ENCODE measurements at regions not wholly inside any gene's neighbourhood (a gene's known extent, or its start where the extent isn't known, plus 50 kb on each side); places are given as distances from the start of the nearest gene placed in this dataset.
A peak's percentile ranks its signal among the peaks of the same experiment; 100 is the strongest.
"Not testable (repeated sequence)": the region's sequence is repeated elsewhere in the genome, so short reads cannot be mapped to it uniquely, and the experiment has no call there.

- DNase-seq (ENCODE audit: low read depth) = no peak
Observed at GRCh38 chr20:63145156-63145555, 70.8 kb downstream of the YTHDF1 start.

- DNase-seq (ENCODE audit: low read depth) = no peak
Observed at GRCh38 chr20:63142933-63143332, 73.0 kb downstream of the YTHDF1 start.

- DNase-seq (ENCODE audit: low read depth) = no peak
Observed at GRCh38 chr20:63141531-63141930, 74.4 kb downstream of the YTHDF1 start.

- no peak for DNase-seq (ENCODE audit: low read depth)
Observed at GRCh38 chr20:63140514-63141433, 75.2 kb downstream of the YTHDF1 start.

DNA sequence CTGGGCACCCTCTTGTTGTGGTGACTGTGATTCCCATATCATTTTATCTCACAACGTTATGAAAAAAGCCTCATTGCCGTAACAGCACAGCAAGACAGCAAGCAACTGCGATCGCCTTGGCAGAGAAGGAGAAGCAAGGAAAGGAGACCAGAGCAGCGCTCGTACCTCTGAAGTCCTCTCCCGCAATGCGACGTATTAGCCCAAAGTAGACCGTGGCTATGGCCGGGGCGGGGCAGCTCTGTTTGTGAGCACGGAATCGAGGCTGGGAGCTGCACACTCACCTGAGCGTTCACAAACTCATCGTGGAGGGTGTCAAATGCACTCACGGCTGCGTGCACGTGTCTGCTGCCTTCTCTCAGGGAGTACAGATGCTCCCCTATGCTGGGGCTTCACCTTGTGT is 76.1 kb downstream of the YTHDF1 start:
- no peak for DNase-seq (ENCODE audit: low read depth)

GRCh38 chr20:63139356-63139755 is 76.6 kb downstream of the YTHDF1 start:
- DNase-seq (ENCODE audit: low read depth) = no peak

DNA sequence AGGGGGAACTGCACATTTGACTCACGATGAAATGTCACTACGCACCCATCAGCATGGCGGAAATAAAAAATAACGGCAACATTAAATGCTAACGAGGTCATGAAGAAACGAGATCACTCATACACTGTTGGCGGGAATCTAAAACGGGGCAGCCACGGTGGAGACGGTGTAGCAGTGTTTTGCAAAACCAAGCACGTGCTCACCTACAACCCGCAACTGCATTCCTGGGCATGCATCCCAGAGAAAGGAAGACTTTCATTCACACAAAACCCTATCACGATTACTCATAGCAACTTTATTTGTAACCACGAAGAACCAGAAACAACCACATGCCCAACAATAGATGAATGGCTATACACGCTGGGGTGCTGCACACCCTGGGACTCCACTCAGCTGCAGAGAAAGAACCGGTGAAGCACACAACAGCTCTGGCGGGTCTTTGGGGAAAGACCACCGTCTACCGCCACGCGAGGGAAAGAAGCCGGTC is 77.0 kb downstream of the YTHDF1 start:
- peak; percentile 65 for DNase-seq (ENCODE audit: low read depth)

- no peak for DNase-seq (ENCODE audit: low read depth)
Observed at GRCh38 chr20:63137851-63138415, 78.0 kb downstream of the YTHDF1 start.

- DNase-seq (ENCODE audit: low read depth) = no peak
Observed at GRCh38 chr20:63136296-63136695, 79.6 kb downstream of the YTHDF1 start.

GRCh38 chr20:63135411-63135810 is 80.5 kb downstream of the YTHDF1 start:
- no peak for DNase-seq (ENCODE audit: low read depth)

DNA sequence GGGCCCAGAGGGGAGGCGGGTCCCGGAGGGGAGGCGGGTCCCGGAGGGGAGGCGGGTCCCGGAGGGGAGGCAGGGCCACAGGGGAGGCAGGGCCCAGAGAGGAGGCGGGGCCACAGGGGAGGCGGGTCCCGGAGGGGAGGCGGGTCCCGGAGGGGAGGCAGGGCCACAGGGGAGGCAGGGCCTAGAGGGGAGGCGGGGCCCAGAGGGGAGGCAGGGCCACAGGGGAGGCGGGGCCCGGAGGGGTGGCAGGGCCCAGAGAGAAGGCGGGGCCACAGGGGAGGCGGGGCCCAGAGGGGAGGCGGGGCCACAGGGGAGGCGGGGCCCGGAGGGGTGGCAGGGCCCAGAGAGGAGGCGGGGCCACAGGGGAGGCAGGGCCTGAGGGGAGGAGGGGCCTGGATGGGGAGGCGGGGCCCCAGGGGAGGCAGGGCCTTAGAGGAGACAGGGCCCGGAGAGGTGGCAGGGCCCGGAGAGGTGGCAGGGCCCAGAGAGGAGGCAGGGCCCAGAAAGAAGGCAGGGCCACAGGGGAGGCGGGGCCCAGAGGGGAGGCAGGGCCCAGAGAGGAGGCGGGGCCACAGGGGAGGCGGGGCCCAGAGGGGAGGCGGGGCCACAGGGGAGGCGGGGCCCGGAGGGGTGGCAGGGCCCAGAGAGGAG is 81.1 kb downstream of the YTHDF1 start:
- DNase-seq (ENCODE audit: low read depth) = not testable (repeated sequence)

DNA sequence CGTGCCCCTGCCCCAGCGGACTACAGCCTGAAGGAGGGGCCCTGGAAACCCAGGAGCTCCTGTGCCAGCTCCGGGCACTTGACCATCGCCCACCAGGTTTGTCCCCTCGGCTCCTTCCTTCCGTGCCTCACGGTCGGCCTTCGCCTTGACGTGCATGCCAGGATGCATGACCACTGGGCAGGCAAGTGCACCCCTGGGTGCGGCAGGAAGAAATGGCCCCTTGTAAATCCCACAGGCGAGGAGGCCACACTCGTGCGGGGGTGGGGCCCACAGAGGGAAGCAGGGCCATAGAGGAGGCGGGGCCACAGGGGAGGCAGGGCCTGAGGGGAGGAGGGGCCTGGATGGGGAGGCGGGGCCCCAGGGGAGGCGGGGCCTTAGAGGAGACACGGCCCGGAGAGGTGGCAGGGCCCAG is 81.7 kb downstream of the YTHDF1 start:
- DNase-seq (ENCODE audit: low read depth) = no peak

DNA sequence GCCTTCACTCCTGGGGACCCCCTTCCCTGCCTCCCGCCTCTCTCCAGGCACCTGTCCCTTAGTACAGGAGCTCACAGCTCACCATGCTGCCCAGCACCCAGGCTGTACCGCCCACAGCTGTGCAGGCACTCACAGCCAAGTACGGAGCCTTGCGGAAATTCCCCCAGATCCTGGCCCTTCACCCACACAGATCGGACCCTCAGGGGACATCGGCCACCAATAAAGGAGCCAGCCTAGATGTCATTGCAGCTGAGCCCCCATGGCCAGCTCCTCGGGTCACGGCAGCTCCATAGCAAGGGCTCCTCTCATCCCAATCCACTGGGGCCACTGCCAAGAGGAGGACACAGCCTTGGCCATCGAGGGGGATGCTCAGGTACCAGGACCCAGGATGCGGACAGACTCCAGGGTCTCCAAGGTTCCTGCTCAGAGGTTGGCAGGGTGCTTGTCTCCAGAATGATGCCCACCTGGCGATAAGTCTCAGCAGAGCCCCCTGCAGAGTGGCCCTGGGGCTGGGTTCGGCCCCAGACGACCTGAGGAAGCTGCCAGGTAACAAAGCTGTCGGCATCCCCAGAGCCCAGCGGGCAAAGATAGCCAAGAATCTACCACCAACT is 82.3 kb downstream of the YTHDF1 start:
- DNase-seq (ENCODE audit: low read depth) = no peak

- DNase-seq (ENCODE audit: low read depth) = no peak
Observed at GRCh38 chr20:63132715-63133471, 83.0 kb downstream of the YTHDF1 start.

- no peak for DNase-seq (ENCODE audit: low read depth)
Observed at GRCh38 chr20:63132131-63132714, 83.7 kb downstream of the YTHDF1 start.

- no peak for DNase-seq (ENCODE audit: low read depth)
Observed at GRCh38 chr20:63130658-63131577, 85.0 kb downstream of the YTHDF1 start.

- no peak for DNase-seq (ENCODE audit: low read depth)
Observed at GRCh38 chr20:63129991-63130657, 85.8 kb downstream of the YTHDF1 start.

- no peak for DNase-seq (ENCODE audit: low read depth)
Observed at GRCh38 chr20:63129376-63129965, 86.5 kb downstream of the YTHDF1 start.

GRCh38 chr20:63128956-63129355 is 87.0 kb downstream of the YTHDF1 start:
- DNase-seq (ENCODE audit: low read depth) = no peak
